ENCODE measurements at regions not wholly inside any gene's neighbourhood (a gene's known extent, or its start where the extent isn't known, plus 50 kb on each side); places are given as distances from the start of the nearest gene placed in this dataset.

DNA sequence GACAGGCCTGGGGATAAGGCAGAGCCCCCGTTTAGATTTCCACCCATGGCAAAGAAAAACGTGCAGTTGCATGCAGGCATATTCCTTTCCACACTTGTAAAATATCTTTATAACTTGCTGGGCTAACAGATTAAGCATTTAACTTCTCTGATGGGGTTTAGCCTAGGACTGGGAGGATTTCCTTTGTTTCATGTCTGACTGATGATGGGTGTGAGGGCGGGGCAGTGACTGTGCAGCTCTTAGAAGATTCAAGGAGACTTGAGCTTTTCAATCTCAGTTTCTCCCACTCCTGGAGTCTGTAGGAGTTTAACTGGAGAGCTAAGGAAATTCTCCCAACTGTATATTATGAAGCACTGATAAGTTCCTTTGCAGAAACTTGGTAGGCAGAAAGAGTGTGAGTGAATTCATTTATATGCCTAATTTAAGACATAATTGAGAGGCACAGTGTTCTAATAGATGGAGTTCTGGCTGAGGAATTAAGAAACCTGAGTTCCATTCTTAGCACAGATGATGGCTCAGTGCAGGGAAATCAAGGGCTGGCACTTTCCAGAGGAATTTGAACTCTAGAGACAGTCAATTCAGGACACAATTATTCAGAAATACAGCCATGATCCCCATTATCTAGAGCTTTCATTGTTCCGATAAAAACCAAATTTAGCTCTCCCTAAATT, 214.6 kb upstream of the CNR1 start:
- Mint-ChIP-seq H3K36me3 (ENCODE audit: insufficient read depth in 1 of 3, low read depth in 3 of 3) (peaks cover 0 to 5% (median 0%) of the 10 kb centered on the region in 3 experiments; a peak in 1 of 7 replicates), H3K4me3 (peak overlapping the region in 1 of 2 experiments; percentile 22; a peak in 1 of 5 replicates), H3K27me3 (ENCODE audit: low read depth) (no peaks in the 10 kb centered on the region), H3K4me1 (peaks cover 38 to 49% of the 10 kb centered on the region in 2 experiments), H3K27ac (peak overlapping the region in 1 of 3 experiments; percentile 76; a peak in 2 of 7 replicates), H3K9me3 (no peaks in the 10 kb centered on the region; a peak in 1 of 5 replicates)
- TF ChIP-seq CTCF (conservative IDR thresholded peaks at IDR 0.05): no peak
- Histone ChIP-seq H3K9me3 (ENCODE audit: control insufficient read depth, low read depth, low read length) (no peaks in the 10 kb centered on the region), H3K18ac (ENCODE audit: insufficient read length, low read depth, low read length) (no peak overlapping the region), H3K79me1 (ENCODE audit: insufficient read depth, low read depth, low read length, poor library complexity, severe bottlenecking) (no peaks in the 10 kb centered on the region), H3K9ac (ENCODE audit: extremely low read depth, insufficient read length, low read length) (no peak overlapping the region), H3K27ac (ENCODE audit: insufficient read length, low read depth, low read length) (no peak overlapping the region), H3K23ac (ENCODE audit: insufficient read length, low read depth, low read length) (no peak overlapping the region), H2BK12ac (ENCODE audit: insufficient read length, low read depth, low read length) (no peak overlapping the region), H2BK15ac (ENCODE audit: low read depth, low read length) (no peak overlapping the region), H3K4me1 (ENCODE audit: insufficient read depth, low read length) (no peaks in the 10 kb centered on the region), H3K79me2 (ENCODE audit: insufficient read depth, low read length) (no peaks in the 10 kb centered on the region), H2BK20ac (ENCODE audit: low read depth, low read length, poor library complexity, severe bottlenecking) (no peak overlapping the region), H3K4me2 (ENCODE audit: insufficient read depth, insufficient read length, low read length) (no peak overlapping the region), H2BK120ac (ENCODE audit: low read depth, low read length, poor library complexity, severe bottlenecking) (no peak overlapping the region), H2AK5ac (ENCODE audit: insufficient read length, low read length) (no peak overlapping the region), H3K23me2 (ENCODE audit: insufficient read length, low read depth, low read length, poor library complexity, severe bottlenecking) (no peaks in the 10 kb centered on the region), H3K4ac (ENCODE audit: low read depth, low read length) (no peak overlapping the region), H4K8ac (replicated peaks; ENCODE audit: insufficient read length, low read depth, low read length) (no peak overlapping the region), H2BK5ac (ENCODE audit: insufficient read length, low read length) (no peak overlapping the region), H4K20me1 (ENCODE audit: control insufficient read depth, insufficient read depth, insufficient read length) (no peaks in the 10 kb centered on the region), H3K56ac (ENCODE audit: insufficient read length, low read depth, low read length) (no peak overlapping the region), H4K5ac (ENCODE audit: insufficient read length, low read depth, low read length) (no peak overlapping the region), H3T11ph (ENCODE audit: low read length) (no peak overlapping the region), H4K91ac (ENCODE audit: insufficient read length, low read depth, low read length) (no peak overlapping the region), H3K27me3 (ENCODE audit: insufficient read depth, low read length) (no peaks in the 10 kb centered on the region), H2AFZ (ENCODE audit: low read length) (no peak overlapping the region), H3K14ac (ENCODE audit: insufficient read depth, low read length) (no peak overlapping the region)
- no CpG with 5 or more reads among the region's 4 CpGs for WGBS (ENCODE audit: extremely low coverage, insufficient read length, low lambda C conversion rate)
- DNase-seq: no peak

All from H9 (cell line).